B cell (primary cell): ENCODE measurements at regions not wholly inside any gene's neighbourhood (a gene's known extent, or its start where the extent isn't known, plus 50 kb on each side); places are given as distances from the start of the nearest gene placed in this dataset.
"Not testable (repeated sequence)": the region's sequence is repeated elsewhere in the genome, so short reads cannot be mapped to it uniquely, and the experiment has no call there.

Experiments
- ATAC-seq: fragments of 200-7000 bp; cut with Tn5 transposase; one replicate; pipeline ENCODE4 v1.10.0; 2021; ENCODE audit warnings: low read depth, mild to moderate bottlenecking, moderate number of reproducible peaks, moderate library complexity
- CTCF ChIA-PET: fragments of 350-600 bp; sonication (Branson Sonifier 250); formaldehyde crosslinking; loops from one replicate; lab custom pipeline; 2021; ENCODE audit warnings: antibody characterized with exemption, inconsistent platforms; lab: Charles Lee
- POLR2A ChIA-PET: fragments of 350-600 bp; sonication (Branson Sonifier 250); formaldehyde crosslinking; loops from one replicate; lab custom pipeline; 2021; ENCODE audit warnings: antibody characterized with exemption; lab: Charles Lee
- DNase-seq: peaks from one replicate; pipeline ENCODE4 v3.0.0; 2013
- H2AFZ ChIP-seq: 2 replicates; pipeline ENCODE4 v1.6.1; 2012; ENCODE audit warnings: mild to moderate bottlenecking, low read depth, low read length; ENCODE audit not compliant: insufficient read depth, poor library complexity, severe bottlenecking
- H3K27ac ChIP-seq, 2 donors: 1 replicate in 1 of 2; 2 replicates in 1 of 2; pipeline ENCODE4 v1.5.1; 2012 to 2013; ENCODE audit warnings: low read length in 2 of 2, mild to moderate bottlenecking in 2 of 2, moderate library complexity in 1 of 2
- H3K27me3 ChIP-seq, 4 experiments: fragments of 200-600 bp in 1 of 4; sonication (generic) in 1 of 4; replicated peaks in 1 of 4; 1 replicate in 2 of 4; 2 replicates in 2 of 4; pipeline versions ENCODE4 v1.6.1 to v1.7.0; 2013 to 2016; ENCODE audit warnings: low read length in 3 of 4, mild to moderate bottlenecking in 2 of 4, mixed read lengths in 1 of 4, moderate library complexity in 1 of 4; ENCODE audit not compliant: insufficient read depth in 4 of 4, control insufficient read depth in 3 of 4; ENCODE audit errors: control extremely low read depth in 1 of 4
- H3K36me3 ChIP-seq, 2 experiments: replicated peaks in 1 of 2; 1 replicate in 1 of 2; 2 replicates in 1 of 2; pipeline versions ENCODE4 v1.6.1 to v1.7.1; 2013; ENCODE audit warnings: low read length in 1 of 2; ENCODE audit not compliant: insufficient read depth in 2 of 2, control insufficient read depth in 1 of 2; ENCODE audit errors: control extremely low read depth in 1 of 2, extremely low read depth in 1 of 2
- H3K4me1 ChIP-seq, 2 donors: fragments of 200-600 bp in 1 of 2; sonication (generic) in 1 of 2; 1 replicate in 1 of 2; 2 replicates in 1 of 2; pipeline versions ENCODE4 v1.5.1 to v1.6.1; 2013 to 2017; ENCODE audit warnings: low read length in 2 of 2; ENCODE audit not compliant: control insufficient read depth in 2 of 2, insufficient read depth in 2 of 2
- H3K4me2 ChIP-seq: replicated peaks from 2 replicates; pipeline ENCODE3; 2012; ENCODE audit warnings: mild to moderate bottlenecking, low read depth, low read length; ENCODE audit not compliant: poor library complexity, severe bottlenecking
- H3K4me3 ChIP-seq, 5 experiments: fragments of 200-600 bp in 1 of 5; sonication (generic) in 1 of 5; 1 replicate in 3 of 5; 2 replicates in 2 of 5; pipeline versions ENCODE4 v1.5.1 to v1.7.0; 2011 to 2016; ENCODE audit warnings: low read length in 4 of 5, mild to moderate bottlenecking in 4 of 5, low read depth in 2 of 5, control low read depth in 1 of 5, moderate library complexity in 1 of 5; ENCODE audit not compliant: insufficient read depth in 1 of 5; ENCODE audit errors: control extremely low read depth in 1 of 5, extremely low read depth in 1 of 5
- H3K79me2 ChIP-seq: fragments of 200-600 bp; sonication (generic); one replicate; pipeline ENCODE4 v1.6.0; 2016; ENCODE audit warnings: low read length; ENCODE audit not compliant: control insufficient read depth, insufficient read depth
- H3K9ac ChIP-seq: fragments of 200-600 bp; sonication (generic); 2 replicates; pipeline ENCODE4 v1.6.1; 2017; ENCODE audit warnings: mild to moderate bottlenecking, low read length, moderate library complexity
- H3K9me3 ChIP-seq, 3 donors: one replicate each; pipeline versions ENCODE4 v1.6.1 to v1.7.1; 2013; ENCODE audit warnings: low read length in 2 of 3; ENCODE audit not compliant: control insufficient read depth in 2 of 3, insufficient read depth in 1 of 3; ENCODE audit errors: control extremely low read depth in 1 of 3
- H4K20me1 ChIP-seq: 2 replicates; pipeline ENCODE4 v1.6.0; 2012; ENCODE audit warnings: mild to moderate bottlenecking, low read length; ENCODE audit not compliant: insufficient read depth, control insufficient read depth, poor library complexity, severe bottlenecking
- H3K27ac Mint-ChIP-seq: one replicate; pipeline ENCODE4 v1.8.0; 2021; ENCODE audit warnings: mixed read lengths
- H3K27me3 Mint-ChIP-seq: one replicate; pipeline ENCODE4 v1.8.0; 2021; ENCODE audit warnings: mixed read lengths
- H3K4me1 Mint-ChIP-seq: one replicate; pipeline ENCODE4 v1.8.0; 2021; ENCODE audit warnings: mixed read lengths
- H3K4me3 Mint-ChIP-seq: one replicate; pipeline ENCODE4 v1.8.0; 2021; ENCODE audit warnings: mixed read lengths
- H3K9me3 Mint-ChIP-seq: one replicate; pipeline ENCODE4 v1.8.0; 2022; ENCODE audit warnings: mixed read lengths; ENCODE audit not compliant: insufficient read depth
- CTCF ChIP-seq: fragments of 200-600 bp; IDR thresholded peaks from one replicate; pipeline ENCODE4 v1.8.0; 2022; ENCODE audit warnings: antibody characterized with exemption, mild to moderate bottlenecking
- WGBS: methylation state at CpG from one replicate; pipeline ENCODE4 v1.1.5; 2013; ENCODE audit warnings: missing lambda C conversion rate; ENCODE audit not compliant: insufficient coverage; 5-methylcytosine and 5-hydroxymethylcytosine counted together
- intact Hi-C: fragments of 100-400 bp; cut with micrococcal nuclease; formaldehyde crosslinking; loops from one replicate; pipeline ENCODE4 v1.10.0; 2022

- H3K27ac Mint-ChIP-seq, H3K79me2 ChIP-seq, H3K27ac ChIP-seq, H3K4me3 ChIP-seq, CTCF ChIA-PET, DNase-seq, ATAC-seq, POLR2A ChIA-PET, H3K9ac ChIP-seq, H2AFZ ChIP-seq, H3K4me3 Mint-ChIP-seq, H3K36me3 ChIP-seq, H3K4me1 Mint-ChIP-seq, H3K4me2 ChIP-seq, H4K20me1 ChIP-seq, H3K9me3 ChIP-seq, H3K4me1 ChIP-seq, H3K9me3 Mint-ChIP-seq, intact Hi-C loops: not testable (repeated sequence)
- H3K27me3 ChIP-seq: peaks cover 0 to 31% (median 15%) of the 10 kb centered on the region in 4 experiments
- H3K27me3 Mint-ChIP-seq: peaks cover 58% of the 10 kb centered on the region
- WGBS: no CpG with 5 or more reads among the region's 6 CpGs
Observed at GRCh38 chr7:142560770-142561169, 188.5 kb upstream of the PRSS1 start.

GRCh38 chr7:142560166-142560565 is 189.1 kb upstream of the PRSS1 start:
- Mint-ChIP-seq H3K4me1 (no peaks in the 10 kb centered on the region), H3K9me3 (no peaks in the 10 kb centered on the region), H3K27ac (no peak overlapping the region), H3K4me3 (no peak overlapping the region), H3K27me3 (peaks cover 57% of the 10 kb centered on the region)
- H2AFZ ChIP-seq: no peak overlapping the region
- H3K27me3 ChIP-seq: peaks cover 0 to 31% (median 15%) of the 10 kb centered on the region in 4 experiments
- no peaks in the 10 kb centered on the region for H4K20me1 ChIP-seq
- H3K9ac ChIP-seq: no peak overlapping the region
- no peak overlapping the region for H3K4me2 ChIP-seq
- 86% methylated on average over 1 of the region's 2 CpGs for WGBS
- H3K79me2 ChIP-seq: no peaks in the 10 kb centered on the region
- ChIA-PET CTCF (no interaction called here), POLR2A (no interaction called here)
- intact Hi-C loops: no loop called here
- H3K9me3 ChIP-seq: no peaks in the 10 kb centered on the region
- H3K4me1 ChIP-seq: no peaks in the 10 kb centered on the region
- DNase-seq (no peak), ATAC-seq (no peak)
- no peak overlapping the region for H3K4me3 ChIP-seq
- TF ChIP-seq CTCF: no peak
- no peaks in the 10 kb centered on the region for H3K36me3 ChIP-seq
- no peak overlapping the region for H3K27ac ChIP-seq
